22Rv1 (cell line): ENCODE measurements at regions not wholly inside any gene's neighbourhood (a gene's known extent, or its start where the extent isn't known, plus 50 kb on each side); places are given as distances from the start of the nearest gene placed in this dataset.

Experiments used
- CTCF ChIP-seq: fragments of 450-650 bp; IDR thresholded peaks from 2 replicates; pipeline ENCODE4 v1.5.1; 2017; ENCODE audit warnings: mild to moderate bottlenecking
- ZFX ChIP-seq: fragments of 450-650 bp; IDR thresholded peaks from 2 replicates; pipeline ENCODE4 v1.6.1; 2017; ENCODE audit warnings: antibody characterized with exemption, borderline replicate concordance

- TF ChIP-seq CTCF (no peak), ZFX (no peak)
These were observed 308.9 kb downstream of the CWC27 start for GRCh38 chr5:65077653-65078052.
